HepG2 (cell line): ENCODE measurements at regions not wholly inside any gene's neighbourhood (a gene's known extent, or its start where the extent isn't known, plus 50 kb on each side); places are given as distances from the start of the nearest gene placed in this dataset.

ENCODE experiments used
- ATM ChIP-seq: fragments of 450-650 bp; IDR thresholded peaks from 2 replicates; pipeline ENCODE4 v1.7.1; 2017; ENCODE audit warnings: mild to moderate bottlenecking, borderline replicate concordance
- GTF3A ChIP-seq: sonication (generic); formaldehyde crosslinking; conservative IDR thresholded peaks from 2 replicates; pipeline ENCODE4 v1.4.0; 2020; ENCODE audit warnings: mild to moderate bottlenecking, missing genetic modification reagents
- HES4 ChIP-seq: sonication (generic); formaldehyde crosslinking; IDR thresholded peaks from 2 replicates; pipeline ENCODE4 v1.9.0; 2021; ENCODE audit warnings: mild to moderate bottlenecking, missing genetic modification reagents, borderline replicate concordance
- HMG20B ChIP-seq: conservative IDR thresholded peaks from 2 replicates; pipeline ENCODE4 v1.6.1; 2016; ENCODE audit warnings: missing genetic modification reagents, missing compliant biosample characterization
- MAFG ChIP-seq: sonication (generic); formaldehyde crosslinking; IDR thresholded peaks from 2 replicates; pipeline ENCODE4 v1.5.1; 2020; ENCODE audit warnings: mild to moderate bottlenecking, missing genetic modification reagents
- NRL ChIP-seq: sonication (generic); formaldehyde crosslinking; IDR thresholded peaks from 2 replicates; pipeline ENCODE4 v1.5.0; 2020; ENCODE audit warnings: missing genetic modification reagents, mild to moderate bottlenecking, moderate library complexity, borderline replicate concordance
- POLR2AphosphoS5 ChIP-seq: IDR thresholded peaks from 2 replicates; pipeline ENCODE4 v1.6.1; 2012; ENCODE audit warnings: low read depth, low read length
- SRSF1 ChIP-seq: fragments of 200-400 bp; formaldehyde crosslinking; optimal IDR thresholded peaks from 2 replicates; pipeline ENCODE3; 2017; ENCODE audit warnings: mild to moderate bottlenecking, low read depth, low read length, moderate library complexity
- TFDP1 ChIP-seq: IDR thresholded peaks from 2 replicates; pipeline ENCODE4 v1.6.1; 2016; ENCODE audit warnings: missing compliant biosample characterization, missing genetic modification reagents, borderline replicate concordance
- TFDP2 ChIP-seq: sonication (generic); formaldehyde crosslinking; IDR thresholded peaks from 2 replicates; pipeline ENCODE4 v1.4.0; 2020; ENCODE audit warnings: missing genetic modification reagents
- YY1 ChIP-seq: IDR thresholded peaks from 2 replicates; pipeline ENCODE4 v1.6.1; 2011; ENCODE audit warnings: low read length, low read depth, moderate library complexity, mild to moderate bottlenecking; ENCODE audit not compliant: insufficient read depth, insufficient replicate concordance
- ZEB1 ChIP-seq: IDR thresholded peaks from 2 replicates; pipeline ENCODE4 v1.6.1; 2012; ENCODE audit warnings: mild to moderate bottlenecking, low read depth, inconsistent platforms; ENCODE audit not compliant: insufficient replicate concordance
- ZFX ChIP-seq: sonication (generic); formaldehyde crosslinking; IDR thresholded peaks from 2 replicates; pipeline ENCODE4 v1.4.0; 2020; ENCODE audit warnings: mild to moderate bottlenecking, low read depth, missing genetic modification reagents, moderate library complexity
- ZNF10 ChIP-seq: sonication (generic); formaldehyde crosslinking; IDR thresholded peaks from 2 replicates; pipeline ENCODE4 v1.4.0; 2020; ENCODE audit warnings: mild to moderate bottlenecking, low read depth, missing genetic modification reagents, borderline replicate concordance
- ZNF496 ChIP-seq: sonication (generic); formaldehyde crosslinking; IDR thresholded peaks from 2 replicates; pipeline ENCODE4 v1.8.1; 2023; ENCODE audit warnings: mild to moderate bottlenecking, moderate library complexity, missing genetic modification reagents; ENCODE audit not compliant: insufficient replicate concordance
- ZNF556 ChIP-seq: sonication (generic); formaldehyde crosslinking; IDR thresholded peaks from 2 replicates; pipeline ENCODE4 v1.4.0; 2020; ENCODE audit warnings: mild to moderate bottlenecking, missing genetic modification reagents, borderline replicate concordance
- ZNF660 ChIP-seq: sonication (generic); formaldehyde crosslinking; IDR thresholded peaks from 2 replicates; pipeline ENCODE4 v1.5.1; 2020; ENCODE audit warnings: mild to moderate bottlenecking, low read depth, missing genetic modification reagents, borderline replicate concordance
- ZNF772 ChIP-seq: sonication (generic); formaldehyde crosslinking; IDR thresholded peaks from 2 replicates; pipeline ENCODE4 v1.5.0; 2020; ENCODE audit warnings: mild to moderate bottlenecking, missing genetic modification reagents
- TF ChIP-seq, protein P1 (sequence below): sonication (generic); formaldehyde crosslinking; IDR thresholded peaks from 2 replicates; pipeline ENCODE4 v1.8.0; 2022; ENCODE audit warnings: missing genetic modification reagents, mild to moderate bottlenecking, moderate library complexity, borderline replicate concordance
- TF ChIP-seq, protein P2 (sequence below): sonication (generic); formaldehyde crosslinking; IDR thresholded peaks from 2 replicates; pipeline ENCODE4 v1.5.0; 2020; ENCODE audit warnings: mild to moderate bottlenecking, missing genetic modification reagents, borderline replicate concordance

GRCh38 chr7:45973725-45974532, 52.9 kb upstream of the IGFBP3 start (continued):
- TF ChIP-seq NRL, result no peak
- TF ChIP-seq, protein P1, sequence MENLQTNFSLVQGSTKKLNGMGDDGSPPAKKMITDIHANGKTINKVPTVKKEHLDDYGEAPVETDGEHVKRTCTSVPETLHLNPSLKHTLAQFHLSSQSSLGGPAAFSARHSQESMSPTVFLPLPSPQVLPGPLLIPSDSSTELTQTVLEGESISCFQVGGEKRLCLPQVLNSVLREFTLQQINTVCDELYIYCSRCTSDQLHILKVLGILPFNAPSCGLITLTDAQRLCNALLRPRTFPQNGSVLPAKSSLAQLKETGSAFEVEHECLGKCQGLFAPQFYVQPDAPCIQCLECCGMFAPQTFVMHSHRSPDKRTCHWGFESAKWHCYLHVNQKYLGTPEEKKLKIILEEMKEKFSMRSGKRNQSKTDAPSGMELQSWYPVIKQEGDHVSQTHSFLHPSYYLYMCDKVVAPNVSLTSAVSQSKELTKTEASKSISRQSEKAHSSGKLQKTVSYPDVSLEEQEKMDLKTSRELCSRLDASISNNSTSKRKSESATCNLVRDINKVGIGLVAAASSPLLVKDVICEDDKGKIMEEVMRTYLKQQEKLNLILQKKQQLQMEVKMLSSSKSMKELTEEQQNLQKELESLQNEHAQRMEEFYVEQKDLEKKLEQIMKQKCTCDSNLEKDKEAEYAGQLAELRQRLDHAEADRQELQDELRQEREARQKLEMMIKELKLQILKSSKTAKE, result peak; percentile 49; the same call in 1 of the 2 replicates
- no peak for TF ChIP-seq HMG20B (CRISPR knock-in tag)
- no peak for TF ChIP-seq ZNF10 (CRISPR knock-in tag)
- peak; percentile 44; the same call in 1 of the 2 replicates for TF ChIP-seq ZNF772 (CRISPR knock-in tag)
- no peak for TF ChIP-seq ZNF660 (CRISPR knock-in tag)
- peak; percentile 37 for TF ChIP-seq ZFX (CRISPR knock-in tag)
- TF ChIP-seq TFDP2 (CRISPR knock-in tag), result no peak
- no peak for TF ChIP-seq POLR2AphosphoS5
- TF ChIP-seq ZEB1, result no peak
- no peak for TF ChIP-seq TFDP1 (CRISPR knock-in tag)
- TF ChIP-seq HES4 (CRISPR knock-in tag), result no peak
- no peak for TF ChIP-seq ATM
- no peak for TF ChIP-seq YY1
- no peak for TF ChIP-seq MAFG (CRISPR knock-in tag)
- no peak; the same call in 1 of the 2 replicates for TF ChIP-seq ZNF556 (CRISPR knock-in tag)
- no peak for TF ChIP-seq SRSF1
- no peak for TF ChIP-seq GTF3A (CRISPR knock-in tag)
- TF ChIP-seq ZNF496 (CRISPR knock-in tag), result no peak
- TF ChIP-seq, protein P2, sequence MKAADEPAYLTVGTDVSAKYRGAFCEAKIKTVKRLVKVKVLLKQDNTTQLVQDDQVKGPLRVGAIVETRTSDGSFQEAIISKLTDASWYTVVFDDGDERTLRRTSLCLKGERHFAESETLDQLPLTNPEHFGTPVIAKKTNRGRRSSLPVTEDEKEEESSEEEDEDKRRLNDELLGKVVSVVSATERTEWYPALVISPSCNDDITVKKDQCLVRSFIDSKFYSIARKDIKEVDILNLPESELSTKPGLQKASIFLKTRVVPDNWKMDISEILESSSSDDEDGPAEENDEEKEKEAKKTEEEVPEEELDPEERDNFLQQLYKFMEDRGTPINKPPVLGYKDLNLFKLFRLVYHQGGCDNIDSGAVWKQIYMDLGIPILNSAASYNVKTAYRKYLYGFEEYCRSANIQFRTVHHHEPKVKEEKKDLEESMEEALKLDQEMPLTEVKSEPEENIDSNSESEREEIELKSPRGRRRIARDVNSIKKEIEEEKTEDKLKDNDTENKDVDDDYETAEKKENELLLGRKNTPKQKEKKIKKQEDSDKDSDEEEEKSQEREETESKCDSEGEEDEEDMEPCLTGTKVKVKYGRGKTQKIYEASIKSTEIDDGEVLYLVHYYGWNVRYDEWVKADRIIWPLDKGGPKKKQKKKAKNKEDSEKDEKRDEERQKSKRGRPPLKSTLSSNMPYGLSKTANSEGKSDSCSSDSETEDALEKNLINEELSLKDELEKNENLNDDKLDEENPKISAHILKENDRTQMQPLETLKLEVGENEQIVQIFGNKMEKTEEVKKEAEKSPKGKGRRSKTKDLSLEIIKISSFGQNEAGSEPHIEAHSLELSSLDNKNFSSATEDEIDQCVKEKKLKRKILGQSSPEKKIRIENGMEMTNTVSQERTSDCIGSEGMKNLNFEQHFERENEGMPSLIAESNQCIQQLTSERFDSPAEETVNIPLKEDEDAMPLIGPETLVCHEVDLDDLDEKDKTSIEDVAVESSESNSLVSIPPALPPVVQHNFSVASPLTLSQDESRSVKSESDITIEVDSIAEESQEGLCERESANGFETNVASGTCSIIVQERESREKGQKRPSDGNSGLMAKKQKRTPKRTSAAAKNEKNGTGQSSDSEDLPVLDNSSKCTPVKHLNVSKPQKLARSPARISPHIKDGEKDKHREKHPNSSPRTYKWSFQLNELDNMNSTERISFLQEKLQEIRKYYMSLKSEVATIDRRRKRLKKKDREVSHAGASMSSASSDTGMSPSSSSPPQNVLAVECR, result peak; percentile 55; the same call in 1 of the 2 replicates
